Smooth muscle cell (in vitro differentiated cells): ENCODE measurements at regions not wholly inside any gene's neighbourhood (a gene's known extent, or its start where the extent isn't known, plus 50 kb on each side); places are given as distances from the start of the nearest gene placed in this dataset.
"Not testable (repeated sequence)": the region's sequence is repeated elsewhere in the genome, so short reads cannot be mapped to it uniquely, and the experiment has no call there.

Experiments used
- DNase-seq: peaks from one replicate; lab custom pipeline; 2025; ENCODE audit not compliant: unreplicated experiment; lab: John Stamatoyannopoulos, UW
- H2AFZ ChIP-seq: fragments of 200-600 bp; sonication (generic); 2 replicates; pipeline ENCODE4 v1.6.0; 2016; ENCODE audit warnings: antibody characterized with exemption, low read depth, mild to moderate bottlenecking
- H3F3A ChIP-seq: fragments of 200-600 bp; sonication (generic); 2 replicates; pipeline ENCODE4 v1.6.0; 2017; ENCODE audit warnings: antibody characterized with exemption, low read depth
- H3K27ac ChIP-seq: fragments of 200-600 bp; sonication (generic); 2 replicates; pipeline ENCODE4 v1.5.1; 2016; ENCODE audit warnings: low read depth, mild to moderate bottlenecking
- H3K27me3 ChIP-seq: fragments of 200-600 bp; sonication (generic); 2 replicates; pipeline ENCODE4 v1.6.1; 2016; ENCODE audit warnings: low read depth, mild to moderate bottlenecking
- H3K36me3 ChIP-seq: fragments of 200-600 bp; sonication (generic); 2 replicates; pipeline ENCODE4 v1.5.1; 2016; ENCODE audit warnings: low read depth
- H3K4me1 ChIP-seq: fragments of 200-600 bp; sonication (generic); 2 replicates; pipeline ENCODE4 v1.5.1; 2016; ENCODE audit warnings: low read depth
- H3K4me2 ChIP-seq: fragments of 200-600 bp; sonication (generic); 2 replicates; pipeline ENCODE4 v1.6.0; 2016; ENCODE audit warnings: mild to moderate bottlenecking
- H3K4me3 ChIP-seq: fragments of 200-600 bp; sonication (generic); 2 replicates; pipeline ENCODE4 v1.5.1; 2016; ENCODE audit warnings: mild to moderate bottlenecking
- H3K79me2 ChIP-seq: fragments of 200-600 bp; sonication (generic); 2 replicates; pipeline ENCODE4 v1.6.0; 2016; ENCODE audit warnings: low read depth, mild to moderate bottlenecking
- H3K9ac ChIP-seq: fragments of 200-600 bp; sonication (generic); 2 replicates; pipeline ENCODE4 v1.6.0; 2016; ENCODE audit warnings: low read depth
- H3K9me3 ChIP-seq: fragments of 200-600 bp; sonication (generic); replicated peaks from 2 replicates; pipeline ENCODE4 v1.5.1; 2016; ENCODE audit warnings: low read depth
- H4K20me1 ChIP-seq: fragments of 200-600 bp; sonication (generic); 2 replicates; pipeline ENCODE4 v1.6.0; 2016; ENCODE audit warnings: low read depth
- CTCF ChIP-seq: fragments of 200-600 bp; sonication (generic); IDR thresholded peaks from 2 replicates; pipeline ENCODE4 v1.5.1; 2017; ENCODE audit warnings: borderline replicate concordance, mild to moderate bottlenecking, antibody characterized with exemption; ENCODE audit not compliant: insufficient read depth, poor library complexity, severe bottlenecking
- WGBS: methylation state at CpG from one replicate; pipeline ENCODE4 v1.1.7; 2016; ENCODE audit warnings: low lambda C conversion rate; 5-methylcytosine and 5-hydroxymethylcytosine counted together

GRCh38 chr1:184836141-184836540, 81.5 kb upstream of the EDEM3 start:
- Histone ChIP-seq H4K20me1 (no peaks in the 10 kb centered on the region), H3K9me3 (no peaks in the 10 kb centered on the region), H3K9ac (no peak overlapping the region), H3F3A (peaks cover 4% of the 10 kb centered on the region), H3K27ac (no peak overlapping the region), H3K79me2 (no peaks in the 10 kb centered on the region), H3K4me1 (no peaks in the 10 kb centered on the region), H3K4me2 (no peak overlapping the region), H3K27me3 (no peaks in the 10 kb centered on the region), H3K4me3 (no peak overlapping the region), H3K36me3 (no peaks in the 10 kb centered on the region), H2AFZ (no peak overlapping the region)
- TF ChIP-seq CTCF = no peak
- 85% methylated on average over 1 of the region's 1 CpG for WGBS
- no peak for DNase-seq

- not testable (repeated sequence) for H3K9me3 ChIP-seq, H3K4me3 ChIP-seq, H3K4me2 ChIP-seq, H3K27ac ChIP-seq, H3F3A ChIP-seq, H3K4me1 ChIP-seq, H3K27me3 ChIP-seq, H3K36me3 ChIP-seq, H4K20me1 ChIP-seq, DNase-seq, H3K9ac ChIP-seq, H2AFZ ChIP-seq, H3K79me2 ChIP-seq
Observed at GRCh38 chr1:184833994-184834393, 79.3 kb upstream of the EDEM3 start.

GRCh38 chr1:184832517-184832916, 77.9 kb upstream of the EDEM3 start:
- Histone ChIP-seq H3K4me2 (no peak overlapping the region), H4K20me1 (no peaks in the 10 kb centered on the region), H3K36me3 (no peaks in the 10 kb centered on the region), H3K27ac (no peak overlapping the region), H3K4me1 (peaks cover 3% of the 10 kb centered on the region), H3K9me3 (no peaks in the 10 kb centered on the region), H3K4me3 (no peak overlapping the region), H3K9ac (no peak overlapping the region), H3K79me2 (no peaks in the 10 kb centered on the region), H3K27me3 (no peaks in the 10 kb centered on the region), H3F3A (no peaks in the 10 kb centered on the region), H2AFZ (no peak overlapping the region)
- no peak for DNase-seq
- TF ChIP-seq CTCF = no peak
- 92% methylated on average over 3 of the region's 3 CpGs for WGBS

- H3F3A ChIP-seq, H3K9ac ChIP-seq, H3K79me2 ChIP-seq, H3K36me3 ChIP-seq, H3K9me3 ChIP-seq, H3K27me3 ChIP-seq, H4K20me1 ChIP-seq, DNase-seq, H2AFZ ChIP-seq, H3K27ac ChIP-seq, H3K4me2 ChIP-seq, H3K4me1 ChIP-seq, H3K4me3 ChIP-seq: not testable (repeated sequence)
- WGBS = 94% methylated on average over 6 of the region's 6 CpGs
Observed at GRCh38 chr1:184829496-184829895, 74.8 kb upstream of the EDEM3 start.

- H3K27me3 ChIP-seq = no peaks in the 10 kb centered on the region
- no peak overlapping the region for H2AFZ ChIP-seq
- no peak for DNase-seq
- H3K27ac ChIP-seq = peak overlapping the region; percentile 43
- H3K79me2 ChIP-seq = no peaks in the 10 kb centered on the region
- 64% methylated on average over 2 of the region's 2 CpGs for WGBS
- H3K4me1 ChIP-seq = peaks cover 3% of the 10 kb centered on the region
- no peak overlapping the region for H3K4me3 ChIP-seq
- H3K4me2 ChIP-seq = no peak overlapping the region
- no peaks in the 10 kb centered on the region for H3K9me3 ChIP-seq
- TF ChIP-seq CTCF = no peak
- H3F3A ChIP-seq = no peaks in the 10 kb centered on the region
- H3K9ac ChIP-seq = no peak overlapping the region
- no peaks in the 10 kb centered on the region for H4K20me1 ChIP-seq
- no peaks in the 10 kb centered on the region for H3K36me3 ChIP-seq
Observed at GRCh38 chr1:184828369-184828717, 73.7 kb upstream of the EDEM3 start.
